IMR-90 (cell line): ENCODE measurements at regions not wholly inside any gene's neighbourhood (a gene's known extent, or its start where the extent isn't known, plus 50 kb on each side); places are given as distances from the start of the nearest gene placed in this dataset.

Source experiments
- ATAC-seq: fragments of 200-7000 bp; cut with Tn5 transposase; 2 replicates; pipeline ENCODE4 v1.9.1; 2020; ENCODE audit warnings: low read depth, mild to moderate bottlenecking, moderate library complexity
- BruUV-seq: library from RNA; stranded (reverse); fragments of 400-500 nt; replicated peaks from 2 replicates; lab custom pipeline; 2021; lab: Mats Ljungman, UMichigan
- CTCF ChIA-PET: fragments of 300-600 bp; formaldehyde crosslinking; extraction: SDS; loops from one replicate; lab custom pipeline; 2021; ENCODE audit warnings: antibody characterized with exemption; lab: Yijun Ruan, JAX
- POLR2A ChIA-PET: fragments of 300-600 bp; sonication (Branson Sonifier 250); formaldehyde crosslinking; loops from one replicate; lab custom pipeline; 2022; ENCODE audit warnings: antibody characterized with exemption; ENCODE audit not compliant: unreplicated experiment; lab: Charles Lee
- DNase-seq: peaks from one replicate; pipeline ENCODE4 v3.0.0; 2013
- H2AFZ ChIP-seq: replicated peaks from 2 replicates; pipeline ENCODE3; 2013; ENCODE audit warnings: low read length, mild to moderate bottlenecking; ENCODE audit not compliant: poor library complexity
- H2AK5ac ChIP-seq: 2 replicates; pipeline ENCODE4 v1.6.1; 2013; ENCODE audit warnings: low read depth, low read length, inconsistent platforms
- H2AK9ac ChIP-seq: replicated peaks from 2 replicates; pipeline ENCODE3; 2013; ENCODE audit warnings: mild to moderate bottlenecking, low read depth, low read length, moderate library complexity; ENCODE audit not compliant: poor library complexity
- H2BK120ac ChIP-seq: 2 replicates; pipeline ENCODE4 v1.6.1; 2013; ENCODE audit warnings: low read depth, low read length, inconsistent platforms
- H2BK15ac ChIP-seq: 3 replicates; pipeline ENCODE4 v1.6.1; 2013; ENCODE audit warnings: low read depth, low read length, inconsistent platforms
- H2BK20ac ChIP-seq: 2 replicates; pipeline ENCODE4 v1.6.1; 2013; ENCODE audit warnings: low read depth, mild to moderate bottlenecking, inconsistent platforms, low read length, moderate library complexity
- H2BK5ac ChIP-seq: 2 replicates; pipeline ENCODE4 v1.6.1; 2013; ENCODE audit warnings: mild to moderate bottlenecking, low read depth, low read length, inconsistent platforms; ENCODE audit not compliant: poor library complexity, severe bottlenecking
- H3K14ac ChIP-seq: replicated peaks from 2 replicates; pipeline ENCODE4 v1.6.1; 2013; ENCODE audit warnings: low read depth, low read length, inconsistent platforms
- H3K18ac ChIP-seq: 2 replicates; pipeline ENCODE4 v1.6.1; 2013; ENCODE audit warnings: low read depth, low read length, control low read depth
- H3K23ac ChIP-seq: 2 replicates; pipeline ENCODE4 v1.6.1; 2013; ENCODE audit warnings: low read depth, low read length, inconsistent platforms
- H3K27ac ChIP-seq: 2 replicates; pipeline ENCODE4 v1.5.1; 2013; ENCODE audit warnings: mild to moderate bottlenecking, control low read depth, low read length; ENCODE audit not compliant: insufficient read depth
- H3K27me3 ChIP-seq: 2 replicates; pipeline ENCODE4 v1.6.1; 2013; ENCODE audit warnings: low read length; ENCODE audit not compliant: control insufficient read depth, insufficient read depth
- H3K36me3 ChIP-seq: 2 replicates; pipeline ENCODE4 v1.6.1; 2013; ENCODE audit warnings: low read length, mixed read lengths; ENCODE audit not compliant: control insufficient read depth, insufficient read depth
- H3K4ac ChIP-seq: 2 replicates; pipeline ENCODE4 v1.6.1; 2013; ENCODE audit warnings: low read depth, low read length, inconsistent platforms
- H3K4me1 ChIP-seq: 2 replicates; pipeline ENCODE4 v1.6.1; 2013; ENCODE audit warnings: low read length, mixed read lengths; ENCODE audit not compliant: control insufficient read depth, insufficient read depth
- H3K4me2 ChIP-seq: 2 replicates; pipeline ENCODE4 v1.6.1; 2013; ENCODE audit warnings: low read depth, mild to moderate bottlenecking, control low read depth, low read length, moderate library complexity
- H3K4me3 ChIP-seq: 2 replicates; pipeline ENCODE4 v1.5.1; 2013; ENCODE audit warnings: low read depth, mild to moderate bottlenecking, control low read depth, low read length, moderate library complexity; ENCODE audit not compliant: insufficient read depth
- H3K56ac ChIP-seq: 2 replicates; pipeline ENCODE4 v1.6.1; 2013; ENCODE audit warnings: low read length, inconsistent platforms; ENCODE audit not compliant: insufficient read depth; ENCODE audit errors: extremely low read depth
- H3K79me1 ChIP-seq, 2 experiments: 2 replicates each; pipeline ENCODE4 v1.6.1; 2013; ENCODE audit warnings: low read length in 2 of 2, inconsistent platforms in 1 of 2, low read depth in 1 of 2
- H3K9ac ChIP-seq: 2 replicates; pipeline ENCODE4 v1.6.1; 2013; ENCODE audit warnings: low read depth, low read length, control low read depth
- H3K9me1 ChIP-seq: 2 replicates; pipeline ENCODE4 v1.6.1; 2013; ENCODE audit warnings: low read length, inconsistent platforms; ENCODE audit not compliant: insufficient read depth
- H3K9me3 ChIP-seq: 2 replicates; pipeline ENCODE4 v1.6.1; 2013; ENCODE audit warnings: low read length; ENCODE audit not compliant: control insufficient read depth, insufficient read depth
- H4K20me1 ChIP-seq: 2 replicates; pipeline ENCODE4 v1.6.1; 2013; ENCODE audit warnings: low read length, inconsistent platforms; ENCODE audit not compliant: insufficient read depth
- H4K5ac ChIP-seq: 2 replicates; pipeline ENCODE4 v1.6.1; 2013; ENCODE audit warnings: mild to moderate bottlenecking, low read depth, low read length, control low read depth
- H4K8ac ChIP-seq, 2 experiments: 2 replicates each; pipeline ENCODE4 v1.6.1; 2013; ENCODE audit warnings: low read depth in 2 of 2, low read length in 2 of 2, control low read depth in 1 of 2, inconsistent platforms in 1 of 2
- H4K91ac ChIP-seq: 2 replicates; pipeline ENCODE4 v1.6.1; 2013; ENCODE audit warnings: low read depth, low read length, inconsistent platforms; ENCODE audit not compliant: insufficient read depth
- BHLHE40 ChIP-seq: fragments of 150-350 bp; IDR thresholded peaks from 2 replicates; pipeline ENCODE4 v1.6.1; 2016; ENCODE audit warnings: mild to moderate bottlenecking, low read depth, low read length
- CHD1 ChIP-seq: IDR thresholded peaks from 2 replicates; pipeline ENCODE4 v1.6.1; 2012; ENCODE audit warnings: low read depth, low read length, improper control_type of control experiment
- MXI1 ChIP-seq: IDR thresholded peaks from 2 replicates; pipeline ENCODE4 v1.6.1; 2012; ENCODE audit warnings: low read depth, mild to moderate bottlenecking, low read length, moderate library complexity, borderline replicate concordance
- NFE2L2 ChIP-seq: fragments of 150-350 bp; IDR thresholded peaks from 2 replicates; pipeline ENCODE4 v1.6.1; 2016; ENCODE audit warnings: low read depth, mild to moderate bottlenecking, low read length
- RAD21 ChIP-seq: IDR thresholded peaks from 2 replicates; pipeline ENCODE4 v1.6.1; 2012; ENCODE audit warnings: low read length, improper control_type of control experiment
- USF2 ChIP-seq: fragments of 150-350 bp; IDR thresholded peaks from 2 replicates; pipeline ENCODE4 v1.6.1; 2017; ENCODE audit warnings: mild to moderate bottlenecking, antibody characterized with exemption, low read length, low read depth
- WGBS, 2 experiments: methylation state at CpG; one replicate each; pipeline versions ENCODE4 v1.1.5 to v1.1.7; 2013; ENCODE audit warnings: missing lambda C conversion rate in 2 of 2; ENCODE audit not compliant: insufficient read length in 1 of 2; ENCODE audit errors: extremely low coverage in 2 of 2; 5-methylcytosine and 5-hydroxymethylcytosine counted together
- dilution Hi-C: fragments of 300-500 bp; cut with HindIII; formaldehyde crosslinking; loops from one replicate; pipeline ENCODE4 v1.14.3; 2018; ENCODE audit warnings: low sequenced_read_pairs; ENCODE audit not compliant: unreplicated experiment
- in situ Hi-C: fragments of 300-500 bp; cut with MboI; formaldehyde crosslinking; loops from 3 replicates; pipeline ENCODE4 v1.14.3; 2019; ENCODE audit warnings: low sequenced_read_pairs, inconsistent platforms, mixed read lengths
- intact Hi-C: fragments of 100-400 bp; cut with micrococcal nuclease; formaldehyde crosslinking; loops from 2 replicates; pipeline ENCODE4 v1.10.0; 2022
- TF ChIP-seq, protein P1 (sequence below): conservative IDR thresholded peaks from 2 replicates; pipeline ENCODE4 v1.5.1; 2012; ENCODE audit warnings: mild to moderate bottlenecking, low read depth, low read length, improper control_type of control experiment

DNA sequence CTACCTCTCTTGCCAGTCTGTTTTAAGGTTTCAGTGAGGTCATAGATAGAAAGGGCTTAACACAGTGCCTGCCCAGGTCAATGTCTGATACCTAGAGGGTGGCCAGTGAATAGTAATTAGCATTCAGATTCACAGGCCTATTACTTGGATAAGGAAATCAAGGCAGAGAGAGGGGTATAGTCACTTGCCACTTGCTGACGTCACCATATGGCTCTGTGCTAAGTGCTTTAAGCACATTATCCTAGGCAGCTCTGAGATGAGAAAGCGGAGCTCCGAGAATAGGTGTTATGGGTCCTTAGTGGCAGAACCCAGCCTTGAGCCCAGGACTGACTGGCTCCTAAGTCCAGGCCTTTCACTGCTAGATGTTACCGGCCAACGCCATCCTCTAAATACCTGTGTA, 51.5 kb upstream of the DAB1 start:
- no peaks in the 10 kb centered on the region for H3K9me3 ChIP-seq
- no peaks in the 10 kb centered on the region for H3K79me1 ChIP-seq
- DNase-seq, result no peak
- H3K18ac ChIP-seq, result no peak overlapping the region; the same call in 1 of the 2 replicates
- peak overlapping the region; percentile 23; the same call in 1 of the 2 replicates for H4K91ac ChIP-seq
- H3K27ac ChIP-seq, result no peak overlapping the region
- no peak for ATAC-seq
- H4K5ac ChIP-seq, result no peak overlapping the region
- peak overlapping the region; percentile 25 for H2AFZ ChIP-seq
- no peak overlapping the region for H3K23ac ChIP-seq
- peaks cover 5% of the 10 kb centered on the region for H3K4me1 ChIP-seq
- H3K9me1 ChIP-seq, result peaks cover 4% of the 10 kb centered on the region; the same call in 1 of the 2 replicates
- intact Hi-C loops, result no loop called here
- no peak overlapping the region; the same call in 1 of the 2 replicates for H3K14ac ChIP-seq
- no peak overlapping the region for H3K4me3 ChIP-seq
- H3K4me2 ChIP-seq, result no peak overlapping the region
- H2BK20ac ChIP-seq, result peak overlapping the region; percentile 66
- H2BK15ac ChIP-seq, result 0 out of 3 replicates have a peak overlapping the region, but pooled peaks have one; percentile 96
- dilution Hi-C loops, result no loop called here
- TF ChIP-seq BHLHE40 (no peak), CHD1 (no peak), NFE2L2 (no peak), USF2 (no peak), RAD21 (no peak), MXI1 (no peak)
- TF ChIP-seq, protein P1, sequence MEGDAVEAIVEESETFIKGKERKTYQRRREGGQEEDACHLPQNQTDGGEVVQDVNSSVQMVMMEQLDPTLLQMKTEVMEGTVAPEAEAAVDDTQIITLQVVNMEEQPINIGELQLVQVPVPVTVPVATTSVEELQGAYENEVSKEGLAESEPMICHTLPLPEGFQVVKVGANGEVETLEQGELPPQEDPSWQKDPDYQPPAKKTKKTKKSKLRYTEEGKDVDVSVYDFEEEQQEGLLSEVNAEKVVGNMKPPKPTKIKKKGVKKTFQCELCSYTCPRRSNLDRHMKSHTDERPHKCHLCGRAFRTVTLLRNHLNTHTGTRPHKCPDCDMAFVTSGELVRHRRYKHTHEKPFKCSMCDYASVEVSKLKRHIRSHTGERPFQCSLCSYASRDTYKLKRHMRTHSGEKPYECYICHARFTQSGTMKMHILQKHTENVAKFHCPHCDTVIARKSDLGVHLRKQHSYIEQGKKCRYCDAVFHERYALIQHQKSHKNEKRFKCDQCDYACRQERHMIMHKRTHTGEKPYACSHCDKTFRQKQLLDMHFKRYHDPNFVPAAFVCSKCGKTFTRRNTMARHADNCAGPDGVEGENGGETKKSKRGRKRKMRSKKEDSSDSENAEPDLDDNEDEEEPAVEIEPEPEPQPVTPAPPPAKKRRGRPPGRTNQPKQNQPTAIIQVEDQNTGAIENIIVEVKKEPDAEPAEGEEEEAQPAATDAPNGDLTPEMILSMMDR, result no peak
- no peak overlapping the region for H2BK5ac ChIP-seq
- ChIA-PET CTCF (no interaction called here), POLR2A (no interaction called here)
- BruUV-seq, result no TSS peak
- WGBS, 2 experiments, result no CpG with 5 or more reads among the region's 5 CpGs
- H3K27me3 ChIP-seq, result no peaks in the 10 kb centered on the region
- no peak overlapping the region for H3K56ac ChIP-seq
- no peaks in the 10 kb centered on the region for H3K36me3 ChIP-seq
- H4K20me1 ChIP-seq, result no peaks in the 10 kb centered on the region
- H2AK9ac ChIP-seq, result no peak overlapping the region
- H3K9ac ChIP-seq, result no peak overlapping the region
- peak overlapping the region; percentile 71 for H2BK120ac ChIP-seq
- H2AK5ac ChIP-seq, result peak overlapping the region; percentile 40; the same call in 1 of the 2 replicates
- no peak overlapping the region for H4K8ac ChIP-seq
- peak overlapping the region; percentile 3 for H3K4ac ChIP-seq
- in situ Hi-C loops, result loop anchor here (25.0 kb wide), 1 partner anchor 638 kb away; no protein-coding TSS in a partner anchor
